AG04450 (cell line): ENCODE measurements at regions not wholly inside any gene's neighbourhood (a gene's known extent, or its start where the extent isn't known, plus 50 kb on each side); places are given as distances from the start of the nearest gene placed in this dataset.

Experiments used
- CTCF ChIA-PET: fragments of 300-600, 350-600 bp; formaldehyde crosslinking; extraction: SDS; loops from one replicate; lab custom pipeline; 2022; ENCODE audit warnings: antibody characterized with exemption, inconsistent platforms; lab: Charles Lee
- POLR2A ChIA-PET: fragments of 350-600 bp; formaldehyde crosslinking; extraction: SDS; loops from one replicate; lab custom pipeline; 2021; ENCODE audit warnings: antibody characterized with exemption, inconsistent platforms; lab: Yijun Ruan, JAX
- DNase-seq: peaks from one replicate; pipeline ENCODE4 v3.0.0-alpha.2; 2011; ENCODE audit warnings: low read depth, low spot score
- H3K27ac ChIP-seq: one replicate; pipeline ENCODE4 v1.5.1; 2012; ENCODE audit warnings: low read depth, low read length, control low read depth
- H3K27me3 ChIP-seq: one replicate; pipeline ENCODE4 v1.6.0; 2012; ENCODE audit warnings: low read length; ENCODE audit not compliant: control insufficient read depth, insufficient read depth
- H3K4me3 ChIP-seq: 2 replicates; pipeline ENCODE4 v1.5.1; 2011; ENCODE audit warnings: mild to moderate bottlenecking, low read depth, low read length, control low read depth
- H3K9me3 ChIP-seq: 2 replicates; pipeline ENCODE4 v1.5.1; 2012; ENCODE audit warnings: low read length; ENCODE audit not compliant: control insufficient read depth, insufficient read depth
- TF ChIP-seq, protein P1 (sequence below): IDR thresholded peaks from 2 replicates; pipeline ENCODE4 v1.5.1; 2011; ENCODE audit warnings: low read depth, low read length, control low read depth, inconsistent platforms

DNA sequence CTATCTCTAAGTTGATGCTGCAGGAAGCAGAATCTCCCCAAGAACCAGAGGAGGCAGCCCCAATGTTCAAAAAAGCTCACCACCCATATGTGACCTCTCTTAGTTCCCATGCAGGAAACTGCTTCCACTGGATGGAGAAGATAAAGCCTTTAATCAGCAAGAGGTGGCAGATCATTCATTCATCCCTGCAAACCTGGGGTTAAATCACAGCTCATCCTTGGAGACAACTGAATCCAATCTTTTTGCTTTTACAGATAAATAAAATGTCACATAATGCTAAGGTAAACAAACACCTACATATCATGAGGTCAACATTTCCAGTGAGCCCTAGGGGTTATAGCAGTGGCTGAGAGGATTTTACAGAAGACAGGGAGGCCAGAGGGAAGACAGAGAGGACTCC lies 112.7 kb upstream of the CD93 start:
- DNase-seq, result no peak
- CTCF ChIA-PET, result no interaction called here
- TF ChIP-seq, protein P1, sequence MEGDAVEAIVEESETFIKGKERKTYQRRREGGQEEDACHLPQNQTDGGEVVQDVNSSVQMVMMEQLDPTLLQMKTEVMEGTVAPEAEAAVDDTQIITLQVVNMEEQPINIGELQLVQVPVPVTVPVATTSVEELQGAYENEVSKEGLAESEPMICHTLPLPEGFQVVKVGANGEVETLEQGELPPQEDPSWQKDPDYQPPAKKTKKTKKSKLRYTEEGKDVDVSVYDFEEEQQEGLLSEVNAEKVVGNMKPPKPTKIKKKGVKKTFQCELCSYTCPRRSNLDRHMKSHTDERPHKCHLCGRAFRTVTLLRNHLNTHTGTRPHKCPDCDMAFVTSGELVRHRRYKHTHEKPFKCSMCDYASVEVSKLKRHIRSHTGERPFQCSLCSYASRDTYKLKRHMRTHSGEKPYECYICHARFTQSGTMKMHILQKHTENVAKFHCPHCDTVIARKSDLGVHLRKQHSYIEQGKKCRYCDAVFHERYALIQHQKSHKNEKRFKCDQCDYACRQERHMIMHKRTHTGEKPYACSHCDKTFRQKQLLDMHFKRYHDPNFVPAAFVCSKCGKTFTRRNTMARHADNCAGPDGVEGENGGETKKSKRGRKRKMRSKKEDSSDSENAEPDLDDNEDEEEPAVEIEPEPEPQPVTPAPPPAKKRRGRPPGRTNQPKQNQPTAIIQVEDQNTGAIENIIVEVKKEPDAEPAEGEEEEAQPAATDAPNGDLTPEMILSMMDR, result no peak
- Histone ChIP-seq H3K27me3 (peaks cover 21% of the 10 kb centered on the region), H3K27ac (no peak overlapping the region), H3K9me3 (no peaks in the 10 kb centered on the region), H3K4me3 (no peak overlapping the region)
- POLR2A ChIA-PET, result interaction anchor here (0.8 kb wide), 1 partner anchor 36 kb away, joined by 3 read pairs; no protein-coding TSS in a partner anchor

DNA sequence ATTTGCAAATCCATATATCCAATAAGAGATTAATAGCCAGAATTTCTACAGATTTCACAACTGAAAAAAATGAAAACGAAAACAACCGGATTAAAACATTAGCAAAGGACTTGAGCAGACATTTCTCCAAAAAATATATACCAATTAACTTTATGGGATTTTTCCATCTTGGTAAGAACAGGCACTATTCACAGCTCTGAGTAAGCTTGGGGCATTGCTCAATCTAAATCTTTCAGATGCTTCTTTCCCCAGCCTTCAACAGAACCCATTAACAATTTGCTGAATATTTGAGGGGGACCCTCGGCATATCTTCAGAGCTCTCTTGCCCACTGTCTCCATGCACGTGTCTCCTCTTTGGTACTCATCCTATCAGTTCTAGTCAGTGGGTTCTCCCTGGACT lies 111.7 kb upstream of the CD93 start:
- Histone ChIP-seq H3K9me3 (no peaks in the 10 kb centered on the region), H3K4me3 (no peak overlapping the region), H3K27ac (no peak overlapping the region), H3K27me3 (peaks cover 19% of the 10 kb centered on the region)
- ChIA-PET POLR2A (interaction anchor here (0.8 kb wide), 1 partner anchor 37 kb away, joined by 3 read pairs; no protein-coding TSS in a partner anchor), CTCF (no interaction called here)
- TF ChIP-seq, protein P1, result no peak
- DNase-seq, result no peak

DNA sequence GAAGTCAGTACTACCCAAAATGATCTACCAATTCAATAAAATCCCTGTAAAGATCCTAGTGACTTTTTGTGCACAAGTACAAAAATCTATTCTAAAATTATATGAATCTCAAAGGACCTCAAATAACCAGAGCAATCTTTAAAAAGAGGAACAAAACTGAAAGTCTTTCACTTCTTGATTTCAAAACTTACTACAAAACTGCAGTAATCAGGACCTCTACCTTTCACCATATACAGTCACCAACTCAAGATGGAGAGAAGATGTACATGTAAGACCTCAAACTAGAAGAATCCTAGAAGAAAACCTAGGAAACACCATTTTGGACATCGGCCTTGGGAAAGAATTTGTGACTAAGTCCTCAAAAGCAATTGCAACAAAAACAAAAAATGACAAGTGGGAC lies 109.5 kb upstream of the CD93 start:
- CTCF ChIA-PET, result no interaction called here
- no peaks in the 10 kb centered on the region for H3K9me3 ChIP-seq
- TF ChIP-seq, protein P1, result no peak
- H3K27ac ChIP-seq, result no peak overlapping the region
- no peak for DNase-seq
- POLR2A ChIA-PET, result no interaction called here
- H3K4me3 ChIP-seq, result no peak overlapping the region
- peaks cover 14% of the 10 kb centered on the region for H3K27me3 ChIP-seq

DNA sequence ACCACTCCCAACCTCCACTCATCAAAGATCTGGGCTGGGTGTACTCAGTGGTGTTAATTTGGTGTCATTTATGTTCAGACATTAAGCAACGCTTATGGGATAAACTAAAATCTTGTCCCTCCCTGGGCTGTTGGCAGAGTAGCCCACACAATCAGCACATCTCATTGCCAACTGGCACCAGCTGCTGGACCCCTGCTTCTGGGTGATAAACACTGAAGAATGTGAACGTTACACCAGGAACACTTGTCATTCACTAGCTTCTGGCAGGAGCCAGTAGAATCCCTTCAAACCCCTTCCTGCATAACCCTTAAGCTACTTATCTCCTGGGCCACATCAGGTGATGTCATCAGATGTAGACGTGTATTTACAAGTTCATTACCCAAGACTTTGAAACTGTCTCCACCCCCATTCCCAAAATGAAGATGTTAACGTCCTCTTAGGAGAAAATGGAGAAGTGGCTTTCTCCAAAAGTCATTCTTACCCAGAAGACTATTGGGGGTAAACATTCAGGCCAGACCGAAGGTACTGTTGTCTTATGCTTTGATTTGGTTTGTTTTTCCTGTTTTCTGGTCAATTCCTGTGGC lies 107.8 kb upstream of the CD93 start:
- ChIA-PET CTCF (interaction anchor here (0.7 kb wide), 1 partner anchor 143 kb away, joined by 3 read pairs; no protein-coding TSS in a partner anchor), POLR2A (no interaction called here)
- H3K4me3 ChIP-seq, result no peak overlapping the region
- no peak for DNase-seq
- TF ChIP-seq, protein P1, result no peak
- H3K27ac ChIP-seq, result no peak overlapping the region
- H3K9me3 ChIP-seq, result no peaks in the 10 kb centered on the region
- peaks cover 10% of the 10 kb centered on the region for H3K27me3 ChIP-seq

DNA sequence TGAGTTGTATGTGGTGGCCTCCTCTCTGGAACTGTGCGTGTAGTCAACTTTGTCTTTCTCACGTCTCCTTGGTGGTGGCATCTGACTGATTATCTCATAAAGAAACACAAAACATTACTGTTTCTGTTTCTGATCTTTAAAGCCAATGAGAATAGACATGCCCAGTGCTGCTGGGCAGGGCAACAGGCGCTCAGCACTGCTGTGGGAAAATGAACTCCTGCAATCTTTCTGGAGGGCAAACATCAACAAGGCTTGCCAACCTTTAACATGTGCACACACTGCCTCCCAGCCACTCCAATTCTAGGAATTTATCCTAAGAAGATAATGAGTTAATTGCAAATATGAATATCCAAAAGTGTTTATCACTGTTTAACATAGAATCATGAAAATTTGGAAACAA lies 106.3 kb upstream of the CD93 start:
- Histone ChIP-seq H3K4me3 (no peak overlapping the region), H3K9me3 (no peaks in the 10 kb centered on the region; the same call in 1 of the 2 replicates), H3K27me3 (peaks cover 8% of the 10 kb centered on the region), H3K27ac (no peak overlapping the region)
- TF ChIP-seq, protein P1, result no peak
- POLR2A ChIA-PET, result no interaction called here
- CTCF ChIA-PET, result no interaction called here
- no peak for DNase-seq
